CD14-positive monocyte (primary cell): ENCODE measurements at regions not wholly inside any gene's neighbourhood (a gene's known extent, or its start where the extent isn't known, plus 50 kb on each side); places are given as distances from the start of the nearest gene placed in this dataset.

Source experiments
- DNase-seq, 3 donors: peaks; one replicate each; pipeline ENCODE4 v3.0.0-alpha.2; 2011 to 2022
- H2AFZ ChIP-seq: 2 replicates; pipeline ENCODE4 v1.6.0; 2012; ENCODE audit warnings: mild to moderate bottlenecking, low read depth, low read length, inconsistent platforms; ENCODE audit not compliant: insufficient read depth, poor library complexity, severe bottlenecking
- H3K27ac ChIP-seq, 2 donors: 1 replicate in 1 of 2; 2 replicates in 1 of 2; pipeline ENCODE4 v1.5.1; 2012 to 2013; ENCODE audit warnings: low read length in 2 of 2, control low read depth in 1 of 2, inconsistent platforms in 1 of 2, low read depth in 1 of 2, mild to moderate bottlenecking in 1 of 2
- H3K27me3 ChIP-seq, 2 donors: one replicate each; pipeline versions ENCODE4 v1.6.0 to v1.6.1; 2011 to 2013; ENCODE audit warnings: low read length in 2 of 2; ENCODE audit not compliant: control insufficient read depth in 2 of 2, insufficient read depth in 2 of 2
- H3K36me3 ChIP-seq, 2 donors: replicated peaks in 1 of 2; 1 replicate in 1 of 2; 2 replicates in 1 of 2; pipeline versions ENCODE4 v1.5.1 to v1.6.1; 2012 to 2013; ENCODE audit warnings: low read length in 2 of 2, control low read depth in 1 of 2, inconsistent platforms in 1 of 2, mild to moderate bottlenecking in 1 of 2; ENCODE audit not compliant: insufficient read depth in 2 of 2, control insufficient read depth in 1 of 2
- H3K4me1 ChIP-seq, 2 donors: 1 replicate in 1 of 2; 2 replicates in 1 of 2; pipeline versions ENCODE4 v1.5.1 to v1.6.1; 2012 to 2013; ENCODE audit warnings: low read length in 2 of 2, control low read depth in 1 of 2, inconsistent platforms in 1 of 2, mild to moderate bottlenecking in 1 of 2, moderate library complexity in 1 of 2; ENCODE audit not compliant: insufficient read depth in 2 of 2, control insufficient read depth in 1 of 2
- H3K4me2 ChIP-seq: replicated peaks from 2 replicates; pipeline ENCODE3; 2012; ENCODE audit warnings: low read length, moderate library complexity, mild to moderate bottlenecking; ENCODE audit not compliant: poor library complexity, severe bottlenecking; ENCODE audit errors: extremely low read depth
- H3K4me3 ChIP-seq, 3 experiments: fragments of 200-600 bp in 1 of 3; sonication (generic) in 1 of 3; replicated peaks in 1 of 3; 1 replicate in 2 of 3; 2 replicates in 1 of 3; pipeline ENCODE4 v1.5.1; 2011 to 2013; ENCODE audit warnings: low read length in 3 of 3, mild to moderate bottlenecking in 3 of 3, control low read depth in 2 of 3, low read depth in 2 of 3, inconsistent platforms in 1 of 3, moderate library complexity in 1 of 3
- H3K79me2 ChIP-seq: 2 replicates; pipeline ENCODE4 v1.6.0; 2012; ENCODE audit warnings: mild to moderate bottlenecking, control low read depth, inconsistent platforms, low read length, moderate library complexity; ENCODE audit not compliant: insufficient read depth
- H3K9ac ChIP-seq: 2 replicates; pipeline ENCODE4 v1.6.0; 2017; ENCODE audit warnings: low read length, mild to moderate bottlenecking; ENCODE audit not compliant: insufficient read depth, poor library complexity, severe bottlenecking
- H3K9me3 ChIP-seq, 2 donors: replicated peaks in 1 of 2; 1 replicate in 1 of 2; 2 replicates in 1 of 2; pipeline versions ENCODE4 v1.5.1 to v1.6.1; 2012 to 2013; ENCODE audit warnings: low read length in 2 of 2, control low read depth in 1 of 2; ENCODE audit not compliant: control insufficient read depth in 1 of 2, insufficient read depth in 1 of 2
- H4K20me1 ChIP-seq: 2 replicates; pipeline ENCODE4 v1.6.0; 2012; ENCODE audit warnings: mild to moderate bottlenecking, low read length, control low read depth, moderate library complexity; ENCODE audit not compliant: insufficient read depth
- H3K27ac Mint-ChIP-seq, 7 donors: one replicate each; pipeline ENCODE4 v1.8.0; 2020; ENCODE audit warnings: mild to moderate bottlenecking in 7 of 7, mixed read lengths in 7 of 7, moderate library complexity in 6 of 7, inconsistent platforms in 2 of 7
- H3K27me3 Mint-ChIP-seq, 3 donors: one replicate each; pipeline ENCODE4 v1.8.0; 2021 to 2022; ENCODE audit warnings: low read depth in 3 of 3, mild to moderate bottlenecking in 3 of 3, mixed read lengths in 3 of 3, moderate library complexity in 3 of 3, inconsistent platforms in 1 of 3
- H3K36me3 Mint-ChIP-seq, 2 donors: one replicate each; pipeline ENCODE4 v1.8.0; 2020; ENCODE audit warnings: mixed read lengths in 2 of 2, inconsistent platforms in 1 of 2, mild to moderate bottlenecking in 1 of 2
- H3K4me1 Mint-ChIP-seq: one replicate; pipeline ENCODE4 v1.8.0; 2020; ENCODE audit warnings: mild to moderate bottlenecking, mixed read lengths
- H3K4me3 Mint-ChIP-seq, 2 donors: one replicate each; pipeline ENCODE4 v1.8.0; 2020; ENCODE audit warnings: mild to moderate bottlenecking in 2 of 2, mixed read lengths in 2 of 2, moderate library complexity in 1 of 2
- H3K9me3 Mint-ChIP-seq, 7 donors: one replicate each; pipeline ENCODE4 v1.8.0; 2020 to 2022; ENCODE audit warnings: mixed read lengths in 7 of 7, mild to moderate bottlenecking in 6 of 7, moderate library complexity in 6 of 7, inconsistent platforms in 2 of 7
- WGBS: methylation state at CpG from one replicate; pipeline ENCODE4 v1.1.5; 2013; ENCODE audit warnings: missing lambda C conversion rate; ENCODE audit not compliant: insufficient coverage; 5-methylcytosine and 5-hydroxymethylcytosine counted together
- intact Hi-C, 2 donors: fragments of 100-400 bp; cut with micrococcal nuclease; formaldehyde crosslinking; loops; one replicate each; pipeline versions ENCODE4 v1.15.0 to v1.15.1; 2023
- TF ChIP-seq, protein P1 (sequence below): fragments of 200-600 bp; IDR thresholded peaks from one replicate; pipeline ENCODE4 v1.8.0; 2022; ENCODE audit warnings: antibody characterized with exemption, mild to moderate bottlenecking

- Histone ChIP-seq H3K36me3 (no peaks in the 10 kb centered on the region), H3K27ac (no peak overlapping the region), H3K9ac (no peak overlapping the region), H3K79me2 (no peaks in the 10 kb centered on the region), H3K27me3 (no peaks in the 10 kb centered on the region), H3K4me2 (no peak overlapping the region), H3K9me3 (no peaks in the 10 kb centered on the region), H3K4me1 (no peaks in the 10 kb centered on the region), H4K20me1 (no peaks in the 10 kb centered on the region), H2AFZ (no peak overlapping the region), H3K4me3 (no peak overlapping the region)
- peaks cover 0 to 9% (median 3%) of the 10 kb centered on the region in 7 donors for H3K9me3 Mint-ChIP-seq
- no peaks in the 10 kb centered on the region for H3K36me3 Mint-ChIP-seq
- no peak for DNase-seq
- TF ChIP-seq, protein P1, sequence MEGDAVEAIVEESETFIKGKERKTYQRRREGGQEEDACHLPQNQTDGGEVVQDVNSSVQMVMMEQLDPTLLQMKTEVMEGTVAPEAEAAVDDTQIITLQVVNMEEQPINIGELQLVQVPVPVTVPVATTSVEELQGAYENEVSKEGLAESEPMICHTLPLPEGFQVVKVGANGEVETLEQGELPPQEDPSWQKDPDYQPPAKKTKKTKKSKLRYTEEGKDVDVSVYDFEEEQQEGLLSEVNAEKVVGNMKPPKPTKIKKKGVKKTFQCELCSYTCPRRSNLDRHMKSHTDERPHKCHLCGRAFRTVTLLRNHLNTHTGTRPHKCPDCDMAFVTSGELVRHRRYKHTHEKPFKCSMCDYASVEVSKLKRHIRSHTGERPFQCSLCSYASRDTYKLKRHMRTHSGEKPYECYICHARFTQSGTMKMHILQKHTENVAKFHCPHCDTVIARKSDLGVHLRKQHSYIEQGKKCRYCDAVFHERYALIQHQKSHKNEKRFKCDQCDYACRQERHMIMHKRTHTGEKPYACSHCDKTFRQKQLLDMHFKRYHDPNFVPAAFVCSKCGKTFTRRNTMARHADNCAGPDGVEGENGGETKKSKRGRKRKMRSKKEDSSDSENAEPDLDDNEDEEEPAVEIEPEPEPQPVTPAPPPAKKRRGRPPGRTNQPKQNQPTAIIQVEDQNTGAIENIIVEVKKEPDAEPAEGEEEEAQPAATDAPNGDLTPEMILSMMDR = no peak
- intact Hi-C loops = no loop called here
- no peak overlapping the region for H3K27ac Mint-ChIP-seq
- no peaks in the 10 kb centered on the region for H3K4me1 Mint-ChIP-seq
- H3K4me3 Mint-ChIP-seq = no peak overlapping the region
- H3K27me3 Mint-ChIP-seq = no peaks in the 10 kb centered on the region
- WGBS = no CpG with 5 or more reads among the region's 2 CpGs
These were observed 175.5 kb upstream of the ADGRL3 start for GRCh38 chr4:61024610-61025009.

GRCh38 chr4:61027939-61028338 lies 172.2 kb upstream of the ADGRL3 start:
- H3K36me3 Mint-ChIP-seq = no peaks in the 10 kb centered on the region
- H3K27me3 Mint-ChIP-seq = no peaks in the 10 kb centered on the region
- TF ChIP-seq, protein P1 = no peak
- no peaks in the 10 kb centered on the region for H3K4me1 Mint-ChIP-seq
- Histone ChIP-seq H3K36me3 (no peaks in the 10 kb centered on the region), H3K27me3 (no peaks in the 10 kb centered on the region), H3K79me2 (no peaks in the 10 kb centered on the region), H3K4me3 (no peak overlapping the region), H3K9ac (no peak overlapping the region), H4K20me1 (no peaks in the 10 kb centered on the region), H2AFZ (no peak overlapping the region), H3K4me2 (no peak overlapping the region), H3K4me1 (no peaks in the 10 kb centered on the region), H3K9me3 (peaks cover 0 to 9% of the 10 kb centered on the region in 2 donors), H3K27ac (no peak overlapping the region)
- H3K9me3 Mint-ChIP-seq = peaks cover 0 to 5% (median 0%) of the 10 kb centered on the region in 7 donors
- DNase-seq = no peak
- intact Hi-C loops = no loop called here
- no peak overlapping the region for H3K27ac Mint-ChIP-seq
- no peak overlapping the region for H3K4me3 Mint-ChIP-seq
